Colonic mucosa (tissue), 4 donors: ENCODE measurements at regions not wholly inside any gene's neighbourhood (a gene's known extent, or its start where the extent isn't known, plus 50 kb on each side); places are given as distances from the start of the nearest gene placed in this dataset.

Source experiments
- DNase-seq: peaks from one replicate; pipeline ENCODE4 v3.0.0-alpha.2; 2020
- H3K27ac ChIP-seq: fragments of 200-600 bp; one replicate; pipeline ENCODE4 v1.8.0; 2021
- H3K27me3 ChIP-seq: fragments of 200-600 bp; one replicate; pipeline ENCODE4 v1.8.0; 2021
- H3K36me3 ChIP-seq: fragments of 200-600 bp; one replicate; pipeline ENCODE4 v1.8.0; 2021
- H3K4me1 ChIP-seq: fragments of 200-600 bp; one replicate; pipeline ENCODE4 v1.8.0; 2021; ENCODE audit warnings: mild to moderate bottlenecking
- H3K4me3 ChIP-seq: fragments of 200-600 bp; one replicate; pipeline ENCODE4 v1.8.0; 2021
- H3K9ac ChIP-seq, 2 donors: one replicate each; pipeline ENCODE4 v1.7.0; 2013; ENCODE audit warnings: control low read depth in 2 of 2, low read depth in 2 of 2, low read length in 2 of 2
- H3K9me3 ChIP-seq: fragments of 200-600 bp; one replicate; pipeline ENCODE4 v1.8.0; 2021
- intact Hi-C: fragments of 100-400 bp; cut with DNase I; formaldehyde crosslinking; loops from one replicate; pipeline ENCODE4 v1.14.1; 2022
- TF ChIP-seq, protein P1 (sequence below): fragments of 200-600 bp; IDR thresholded peaks from one replicate; pipeline ENCODE4 v1.8.0; 2022; ENCODE audit warnings: antibody characterized with exemption, mild to moderate bottlenecking
- donor health status: healthy.
- donor health status: DM: no; HTN: no; CAD: no.
- donor health status: DM: no; HTN: no; CAD: no.

DNA sequence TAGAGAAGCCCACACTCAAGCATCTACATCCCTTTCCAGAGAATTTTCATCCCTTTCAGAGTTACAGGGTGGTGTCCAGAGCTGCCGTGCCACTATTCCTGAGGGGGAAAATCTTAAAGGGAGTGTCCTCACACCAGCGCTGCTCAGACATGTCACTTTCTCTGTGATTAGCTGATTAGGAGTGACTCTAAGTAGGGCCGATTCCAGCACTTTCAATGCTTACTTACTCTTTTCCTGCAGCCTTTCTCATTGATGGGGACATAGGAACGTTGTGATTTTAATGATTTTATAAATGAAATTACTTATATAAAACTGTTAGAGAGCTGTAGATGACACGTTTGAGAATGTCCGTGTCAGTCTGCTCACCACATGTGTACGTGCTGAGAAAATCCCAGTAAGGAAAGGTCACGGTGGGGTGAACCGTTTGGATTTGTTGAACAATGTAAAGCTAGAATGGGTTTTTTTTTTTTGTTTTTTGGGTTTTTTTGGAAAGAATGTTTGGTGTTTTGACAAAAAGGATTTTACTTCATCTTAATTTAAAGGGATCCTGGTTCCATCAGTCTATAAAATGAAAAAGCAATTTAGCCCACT lies 56.6 kb upstream of the SPATA13 start:
- Histone ChIP-seq H3K9me3 (no peaks in the 10 kb centered on the region), H3K4me1 (no peaks in the 10 kb centered on the region), H3K27me3 (no peaks in the 10 kb centered on the region), H3K27ac (no peak overlapping the region), H3K4me3 (no peak overlapping the region), H3K9ac (no peak overlapping the region), H3K36me3 (no peaks in the 10 kb centered on the region)
- no peak for DNase-seq
- intact Hi-C loops, result no loop called here
- TF ChIP-seq, protein P1, sequence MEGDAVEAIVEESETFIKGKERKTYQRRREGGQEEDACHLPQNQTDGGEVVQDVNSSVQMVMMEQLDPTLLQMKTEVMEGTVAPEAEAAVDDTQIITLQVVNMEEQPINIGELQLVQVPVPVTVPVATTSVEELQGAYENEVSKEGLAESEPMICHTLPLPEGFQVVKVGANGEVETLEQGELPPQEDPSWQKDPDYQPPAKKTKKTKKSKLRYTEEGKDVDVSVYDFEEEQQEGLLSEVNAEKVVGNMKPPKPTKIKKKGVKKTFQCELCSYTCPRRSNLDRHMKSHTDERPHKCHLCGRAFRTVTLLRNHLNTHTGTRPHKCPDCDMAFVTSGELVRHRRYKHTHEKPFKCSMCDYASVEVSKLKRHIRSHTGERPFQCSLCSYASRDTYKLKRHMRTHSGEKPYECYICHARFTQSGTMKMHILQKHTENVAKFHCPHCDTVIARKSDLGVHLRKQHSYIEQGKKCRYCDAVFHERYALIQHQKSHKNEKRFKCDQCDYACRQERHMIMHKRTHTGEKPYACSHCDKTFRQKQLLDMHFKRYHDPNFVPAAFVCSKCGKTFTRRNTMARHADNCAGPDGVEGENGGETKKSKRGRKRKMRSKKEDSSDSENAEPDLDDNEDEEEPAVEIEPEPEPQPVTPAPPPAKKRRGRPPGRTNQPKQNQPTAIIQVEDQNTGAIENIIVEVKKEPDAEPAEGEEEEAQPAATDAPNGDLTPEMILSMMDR, result no peak

DNA sequence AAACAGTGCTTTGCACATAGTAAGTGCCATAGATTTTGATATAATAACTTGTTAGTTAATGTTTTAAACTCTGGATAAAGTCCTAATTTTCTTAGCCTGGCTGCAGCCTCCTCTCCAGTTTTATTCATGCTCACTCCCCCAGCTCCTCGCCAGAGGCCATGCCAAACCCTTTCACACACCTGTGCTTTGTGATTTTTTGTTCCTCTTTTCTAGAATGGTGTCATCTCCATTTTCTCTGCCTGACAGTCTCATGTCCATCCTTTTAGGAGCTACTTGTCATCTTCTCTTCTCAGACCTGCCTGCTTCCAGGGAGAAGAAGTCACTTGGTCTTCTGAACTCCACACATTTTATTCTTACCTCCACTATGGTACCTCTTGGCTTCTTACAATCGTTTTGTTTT lies 55.8 kb upstream of the SPATA13 start:
- no peaks in the 10 kb centered on the region for H3K36me3 ChIP-seq
- H3K4me3 ChIP-seq, result no peak overlapping the region
- TF ChIP-seq, protein P1, result no peak
- no peaks in the 10 kb centered on the region for H3K4me1 ChIP-seq
- H3K9me3 ChIP-seq, result no peaks in the 10 kb centered on the region
- no peak overlapping the region for H3K27ac ChIP-seq
- H3K27me3 ChIP-seq, result no peaks in the 10 kb centered on the region
- no peak overlapping the region for H3K9ac ChIP-seq
- no peak for DNase-seq
- intact Hi-C loops, result no loop called here

DNA sequence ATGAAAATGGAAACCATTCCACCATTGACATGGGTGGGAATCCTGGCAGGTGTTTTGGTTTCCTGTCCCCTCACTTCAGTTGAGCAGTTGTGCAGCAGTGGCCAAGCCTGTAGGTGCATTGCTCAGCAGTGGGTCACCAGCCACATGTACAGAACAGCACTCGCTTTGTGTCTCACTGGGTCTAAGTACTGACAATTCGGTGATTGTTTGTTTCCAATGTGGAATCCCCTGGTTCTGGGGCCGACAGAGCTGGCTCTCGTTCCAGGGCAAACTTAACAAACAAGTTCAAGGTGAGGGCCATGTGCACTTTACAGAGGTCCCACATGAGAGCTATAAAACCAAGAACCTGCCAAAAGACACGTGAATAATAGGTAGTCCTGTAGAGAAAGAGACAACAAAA lies 54.1 kb upstream of the SPATA13 start:
- intact Hi-C loops, result no loop called here
- no peaks in the 10 kb centered on the region for H3K9me3 ChIP-seq
- DNase-seq, result no peak
- TF ChIP-seq, protein P1, result no peak
- no peaks in the 10 kb centered on the region for H3K4me1 ChIP-seq
- no peak overlapping the region for H3K4me3 ChIP-seq
- H3K36me3 ChIP-seq, result no peaks in the 10 kb centered on the region
- H3K27me3 ChIP-seq, result no peaks in the 10 kb centered on the region
- H3K9ac ChIP-seq, result no peak overlapping the region
- H3K27ac ChIP-seq, result no peak overlapping the region

DNA sequence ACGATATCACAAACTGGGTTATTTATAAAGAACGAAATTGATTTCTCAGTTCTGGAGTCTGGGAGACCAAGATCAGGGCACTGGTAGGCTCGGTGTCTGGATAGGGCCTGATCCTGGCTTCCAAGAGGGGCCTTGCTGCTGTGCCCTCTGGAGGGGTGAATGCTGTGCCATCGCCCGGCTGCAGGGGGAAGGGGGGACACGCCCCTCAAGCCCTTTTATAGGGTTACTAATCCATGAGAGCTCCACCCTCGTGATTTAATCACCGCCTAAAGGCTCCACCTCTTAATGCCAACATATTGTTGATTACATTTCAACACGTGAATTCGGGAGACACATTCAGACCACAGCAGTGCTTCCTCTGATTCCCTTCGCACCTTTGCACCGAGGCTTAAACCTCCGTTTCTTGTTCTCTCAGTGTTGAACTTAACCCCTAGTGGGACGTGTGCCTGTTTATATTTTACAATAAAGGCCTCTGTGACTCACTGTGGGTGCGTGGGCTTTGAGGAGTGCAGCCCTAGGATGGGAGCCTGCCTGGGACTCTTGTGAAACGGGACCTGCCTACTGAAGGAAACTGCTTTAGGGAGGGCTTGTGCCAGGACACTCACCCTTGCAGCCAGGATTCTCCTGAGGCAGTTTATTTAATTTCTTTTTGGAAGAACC lies 52.4 kb upstream of the SPATA13 start:
- Histone ChIP-seq H3K9me3 (no peaks in the 10 kb centered on the region), H3K9ac (no peak overlapping the region), H3K4me1 (no peaks in the 10 kb centered on the region), H3K27me3 (no peaks in the 10 kb centered on the region), H3K36me3 (no peaks in the 10 kb centered on the region), H3K27ac (no peak overlapping the region), H3K4me3 (no peak overlapping the region)
- intact Hi-C loops, result no loop called here
- DNase-seq, result no peak
- TF ChIP-seq, protein P1, result no peak

DNA sequence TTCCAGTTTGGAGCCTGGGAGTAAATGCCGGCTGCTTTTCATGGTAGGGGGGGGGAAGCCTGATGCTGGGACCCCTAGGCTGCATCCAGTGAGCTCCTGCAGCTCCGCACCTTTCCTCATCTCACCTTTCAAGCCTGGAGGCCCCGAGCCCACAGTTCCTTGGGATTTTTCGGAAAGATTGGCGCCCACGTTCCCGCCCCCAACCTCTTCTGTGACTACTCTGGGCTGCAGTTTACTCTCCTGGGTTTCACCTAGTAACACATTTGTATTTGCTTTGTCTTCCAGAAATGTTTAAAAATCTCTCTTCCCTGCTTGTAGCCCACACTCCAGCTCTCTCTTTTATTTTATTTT lies 51.9 kb upstream of the SPATA13 start:
- no peak overlapping the region for H3K4me3 ChIP-seq
- no peak overlapping the region for H3K27ac ChIP-seq
- no peaks in the 10 kb centered on the region for H3K36me3 ChIP-seq
- H3K27me3 ChIP-seq, result no peaks in the 10 kb centered on the region
- H3K9ac ChIP-seq, result no peak overlapping the region
- intact Hi-C loops, result no loop called here
- no peak for DNase-seq
- TF ChIP-seq, protein P1, result no peak
- H3K4me1 ChIP-seq, result no peaks in the 10 kb centered on the region
- no peaks in the 10 kb centered on the region for H3K9me3 ChIP-seq
